Uterus (tissue), 2 donors: ENCODE measurements at regions not wholly inside any gene's neighbourhood (a gene's known extent, or its start where the extent isn't known, plus 50 kb on each side); places are given as distances from the start of the nearest gene placed in this dataset.

Source experiments
- POLR2A ChIP-seq, 2 donors: fragments of 450-650 bp; IDR thresholded peaks; one replicate each; pipeline ENCODE4 v1.6.1; 2016; ENCODE audit warnings: antibody characterized with exemption in 2 of 2, mild to moderate bottlenecking in 1 of 2, moderate library complexity in 1 of 2
- TF ChIP-seq, protein P1 (sequence below), 4 experiments: fragments of 200-600 bp in 2 of 4; fragments of 450-650 bp in 2 of 4; sonication (generic) in 2 of 4; IDR thresholded peaks; one replicate each; pipeline ENCODE4 v1.5.1; 2016 to 2019; ENCODE audit warnings: antibody characterized with exemption in 4 of 4, mild to moderate bottlenecking in 2 of 4, moderate library complexity in 1 of 4

DNA sequence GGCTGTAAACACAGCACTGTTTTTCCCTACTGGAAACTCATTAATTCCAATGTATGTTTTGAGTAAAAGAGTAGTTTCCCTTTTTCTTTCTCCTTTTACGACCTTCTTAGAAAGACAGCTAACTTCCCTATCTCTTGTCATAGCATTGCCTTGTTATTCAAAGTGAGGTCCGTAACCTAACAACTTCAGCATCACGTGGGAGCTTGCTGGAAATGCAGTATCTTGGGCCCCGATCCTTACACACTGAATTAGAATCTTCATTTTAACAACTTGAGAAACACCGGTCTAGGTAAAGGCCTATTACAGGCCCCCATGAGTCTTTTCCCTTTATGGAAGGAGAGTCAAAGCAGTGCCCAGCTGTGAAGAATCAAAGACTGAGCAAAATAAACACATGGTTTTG is 230.7 kb upstream of the PRKD1 start:
- TF ChIP-seq POLR2A (IDR thresholded peaks at IDR 0.05): no peak
- TF ChIP-seq, protein P1, sequence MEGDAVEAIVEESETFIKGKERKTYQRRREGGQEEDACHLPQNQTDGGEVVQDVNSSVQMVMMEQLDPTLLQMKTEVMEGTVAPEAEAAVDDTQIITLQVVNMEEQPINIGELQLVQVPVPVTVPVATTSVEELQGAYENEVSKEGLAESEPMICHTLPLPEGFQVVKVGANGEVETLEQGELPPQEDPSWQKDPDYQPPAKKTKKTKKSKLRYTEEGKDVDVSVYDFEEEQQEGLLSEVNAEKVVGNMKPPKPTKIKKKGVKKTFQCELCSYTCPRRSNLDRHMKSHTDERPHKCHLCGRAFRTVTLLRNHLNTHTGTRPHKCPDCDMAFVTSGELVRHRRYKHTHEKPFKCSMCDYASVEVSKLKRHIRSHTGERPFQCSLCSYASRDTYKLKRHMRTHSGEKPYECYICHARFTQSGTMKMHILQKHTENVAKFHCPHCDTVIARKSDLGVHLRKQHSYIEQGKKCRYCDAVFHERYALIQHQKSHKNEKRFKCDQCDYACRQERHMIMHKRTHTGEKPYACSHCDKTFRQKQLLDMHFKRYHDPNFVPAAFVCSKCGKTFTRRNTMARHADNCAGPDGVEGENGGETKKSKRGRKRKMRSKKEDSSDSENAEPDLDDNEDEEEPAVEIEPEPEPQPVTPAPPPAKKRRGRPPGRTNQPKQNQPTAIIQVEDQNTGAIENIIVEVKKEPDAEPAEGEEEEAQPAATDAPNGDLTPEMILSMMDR (IDR thresholded peaks at IDR 0.05): no peak
